SH-SY5Y (cell line): ENCODE measurements at regions not wholly inside any gene's neighbourhood (a gene's known extent, or its start where the extent isn't known, plus 50 kb on each side); places are given as distances from the start of the nearest gene placed in this dataset.

Source experiments
- GATA2 ChIP-seq: IDR thresholded peaks from 2 replicates; pipeline ENCODE4 v1.6.1; 2011; ENCODE audit warnings: mild to moderate bottlenecking, low read depth, low read length
- GATA3 ChIP-seq: IDR thresholded peaks from 2 replicates; pipeline ENCODE4 v1.6.1; 2011; ENCODE audit warnings: low read depth, mild to moderate bottlenecking, low read length, moderate library complexity

- TF ChIP-seq GATA3 (no peak), GATA2 (no peak)
These were observed 596.3 kb upstream of the MGAT4C start for GRCh38 chr12:86852451-86852850.
